ENCODE measurements at regions not wholly inside any gene's neighbourhood (a gene's known extent, or its start where the extent isn't known, plus 50 kb on each side); places are given as distances from the start of the nearest gene placed in this dataset.

- TF ChIP-seq POLR2A (IDR thresholded peaks at IDR 0.05) (no peak), EP300 (IDR thresholded peaks at IDR 0.05) (no peak)
- TF ChIP-seq, protein P1, sequence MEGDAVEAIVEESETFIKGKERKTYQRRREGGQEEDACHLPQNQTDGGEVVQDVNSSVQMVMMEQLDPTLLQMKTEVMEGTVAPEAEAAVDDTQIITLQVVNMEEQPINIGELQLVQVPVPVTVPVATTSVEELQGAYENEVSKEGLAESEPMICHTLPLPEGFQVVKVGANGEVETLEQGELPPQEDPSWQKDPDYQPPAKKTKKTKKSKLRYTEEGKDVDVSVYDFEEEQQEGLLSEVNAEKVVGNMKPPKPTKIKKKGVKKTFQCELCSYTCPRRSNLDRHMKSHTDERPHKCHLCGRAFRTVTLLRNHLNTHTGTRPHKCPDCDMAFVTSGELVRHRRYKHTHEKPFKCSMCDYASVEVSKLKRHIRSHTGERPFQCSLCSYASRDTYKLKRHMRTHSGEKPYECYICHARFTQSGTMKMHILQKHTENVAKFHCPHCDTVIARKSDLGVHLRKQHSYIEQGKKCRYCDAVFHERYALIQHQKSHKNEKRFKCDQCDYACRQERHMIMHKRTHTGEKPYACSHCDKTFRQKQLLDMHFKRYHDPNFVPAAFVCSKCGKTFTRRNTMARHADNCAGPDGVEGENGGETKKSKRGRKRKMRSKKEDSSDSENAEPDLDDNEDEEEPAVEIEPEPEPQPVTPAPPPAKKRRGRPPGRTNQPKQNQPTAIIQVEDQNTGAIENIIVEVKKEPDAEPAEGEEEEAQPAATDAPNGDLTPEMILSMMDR (IDR thresholded peaks at IDR 0.05), result no peak
Measured at GRCh38 chr6:137378090-137378369, 116.2 kb downstream of the OLIG3 start.

All from tibial nerve (tissue), 4 donors.